AG10803 (cell line): ENCODE measurements at regions not wholly inside any gene's neighbourhood (a gene's known extent, or its start where the extent isn't known, plus 50 kb on each side); places are given as distances from the start of the nearest gene placed in this dataset.

ENCODE experiments used
- DNase-seq: peaks from one replicate; pipeline ENCODE4 v3.0.0; 2010; ENCODE audit warnings: low read depth
- H3K4me3 ChIP-seq: 2 replicates; pipeline ENCODE4 v1.5.1; 2011; ENCODE audit warnings: mild to moderate bottlenecking, low read length, control low read depth
- CTCF ChIP-seq: conservative IDR thresholded peaks from 2 replicates; pipeline ENCODE4 v1.5.1; 2011; ENCODE audit warnings: mild to moderate bottlenecking, low read length, control low read depth, inconsistent platforms

GRCh38 chr7:123367031-123367430 lies 167.3 kb upstream of the SLC13A1 start:
- no peak overlapping the region for H3K4me3 ChIP-seq
- no peak for DNase-seq
- TF ChIP-seq CTCF: no peak

GRCh38 chr7:123366626-123367025 lies 166.9 kb upstream of the SLC13A1 start:
- TF ChIP-seq CTCF: no peak
- no peak overlapping the region for H3K4me3 ChIP-seq
- DNase-seq: no peak

- no peak for DNase-seq
- H3K4me3 ChIP-seq: no peak overlapping the region
- no peak for TF ChIP-seq CTCF
Observed at GRCh38 chr7:123360631-123361030, 160.9 kb upstream of the SLC13A1 start.

GRCh38 chr7:123355576-123356190 lies 155.9 kb upstream of the SLC13A1 start:
- DNase-seq: no peak
- no peak overlapping the region for H3K4me3 ChIP-seq
- TF ChIP-seq CTCF: no peak

- no peak for TF ChIP-seq CTCF
- DNase-seq: no peak
- H3K4me3 ChIP-seq: no peak overlapping the region
Observed at GRCh38 chr7:123352973-123353372, 153.2 kb upstream of the SLC13A1 start.

GRCh38 chr7:123351516-123352505 lies 152.0 kb upstream of the SLC13A1 start:
- no peak for TF ChIP-seq CTCF

GRCh38 chr7:123351027-123351426 lies 151.3 kb upstream of the SLC13A1 start:
- TF ChIP-seq CTCF: no peak
- H3K4me3 ChIP-seq: no peak overlapping the region
- DNase-seq: no peak

More at GRCh38 chr7:123351516-123352505, 152.0 kb upstream of the SLC13A1 start:
- DNase-seq: no peak
- no peak overlapping the region for H3K4me3 ChIP-seq
